Keratinocyte (primary cell): ENCODE measurements at regions not wholly inside any gene's neighbourhood (a gene's known extent, or its start where the extent isn't known, plus 50 kb on each side); places are given as distances from the start of the nearest gene placed in this dataset.
"Not testable (repeated sequence)": the region's sequence is repeated elsewhere in the genome, so short reads cannot be mapped to it uniquely, and the experiment has no call there.

Experiments
- CTCF ChIP-seq, 3 experiments: IDR thresholded peaks in 1 of 3; conservative IDR thresholded peaks in 1 of 3; optimal IDR thresholded peaks in 1 of 3; 2 replicates in 2 of 3; 3 replicates in 1 of 3; pipeline versions ENCODE3 to v1.5.1; 2011; ENCODE audit warnings: low read length in 3 of 3, mild to moderate bottlenecking in 3 of 3, moderate library complexity in 2 of 3, control low read depth in 1 of 3, inconsistent platforms in 1 of 3; ENCODE audit not compliant: insufficient read depth in 2 of 3; ENCODE audit errors: extremely low read depth in 1 of 3
- EZH2 ChIP-seq: IDR thresholded peaks from one replicate; pipeline ENCODE4 v1.6.1; 2012; ENCODE audit warnings: inconsistent platforms, mild to moderate bottlenecking, low read length, moderate library complexity

- not testable (repeated sequence) for TF ChIP-seq CTCF (optimal IDR thresholded peaks at IDR 0.05 in 1 of 3, IDR thresholded peaks at IDR 0.05 in 1 of 3, conservative IDR thresholded peaks at IDR 0.05 in 1 of 3; ENCODE audit: extremely low read depth in 1 of 3, insufficient read depth in 2 of 3, low read length in 3 of 3); EZH2
Observed at GRCh38 chr14:105678996-105679958, 152.9 kb downstream of the TMEM121 start.
